ENCODE measurements at regions not wholly inside any gene's neighbourhood (a gene's known extent, or its start where the extent isn't known, plus 50 kb on each side); places are given as distances from the start of the nearest gene placed in this dataset.
"Not testable (repeated sequence)": the region's sequence is repeated elsewhere in the genome, so short reads cannot be mapped to it uniquely, and the experiment has no call there.

- not testable (repeated sequence) for DNase-seq
Measured at GRCh38 chr6:112887424-112887823, 540.3 kb downstream of the RFPL4B start.

- DNase-seq: no peak
Measured at GRCh38 chr6:112899541-112899940, 552.4 kb downstream of the RFPL4B start.

GRCh38 chr6:112903361-112903760 lies 556.2 kb downstream of the RFPL4B start:
- DNase-seq: no peak

- no peak for DNase-seq
Measured at GRCh38 chr6:112906726-112907125, 559.6 kb downstream of the RFPL4B start.

GRCh38 chr6:112909781-112910180 lies 562.7 kb downstream of the RFPL4B start:
- DNase-seq: no peak

- DNase-seq: no peak
Measured at GRCh38 chr6:112910256-112910655, 563.1 kb downstream of the RFPL4B start.

DNA sequence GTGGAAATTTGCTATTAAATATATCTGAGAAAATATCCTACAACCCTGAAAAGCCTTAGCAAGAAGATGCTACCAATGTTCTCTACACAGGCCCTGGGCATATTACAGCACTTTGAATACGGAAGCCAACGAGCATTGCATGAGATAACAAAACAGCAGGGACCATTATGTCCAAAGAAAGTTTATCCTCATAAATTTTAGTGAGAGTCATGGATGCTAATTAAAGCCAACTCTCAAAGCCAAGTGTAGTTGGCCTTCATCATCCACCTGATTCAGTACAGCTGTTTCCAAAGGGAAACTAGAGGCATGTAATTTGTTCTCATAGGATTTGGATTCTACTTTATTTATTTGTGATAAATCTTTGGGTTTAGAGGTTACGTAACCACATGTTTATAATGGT lies 564.8 kb downstream of the RFPL4B start:
- DNase-seq: no peak

DNA sequence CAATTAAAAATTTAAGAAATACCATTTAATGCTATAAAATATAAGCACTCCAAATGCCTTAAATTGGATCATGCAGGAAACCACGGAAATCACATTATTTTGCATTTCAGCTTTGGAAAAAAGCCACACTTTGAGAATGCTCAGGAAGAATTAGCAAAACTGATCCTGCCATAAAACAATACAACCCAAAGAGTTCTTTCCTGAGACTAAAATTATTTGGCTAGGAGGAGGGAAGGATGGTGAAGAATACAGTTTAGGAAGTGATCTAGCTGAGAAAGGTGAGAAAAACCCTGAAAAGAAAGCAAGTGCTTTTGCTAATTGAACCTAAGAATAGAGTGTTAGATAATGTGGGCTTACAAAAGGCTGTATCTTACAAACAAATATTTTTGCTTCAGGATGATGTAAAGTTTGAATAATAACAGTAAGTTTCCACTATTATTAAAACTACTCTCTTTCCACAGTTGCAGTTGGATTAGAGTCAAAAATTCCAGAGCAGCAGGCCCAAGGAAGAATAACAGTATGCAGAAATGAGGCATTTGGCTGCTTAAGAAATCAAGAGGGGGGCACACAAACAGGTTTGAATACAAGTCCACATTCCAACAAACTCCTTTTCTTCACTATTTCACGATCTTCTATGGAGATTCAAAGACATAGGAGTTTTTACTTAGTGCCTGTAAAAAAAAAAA lies 565.4 kb downstream of the RFPL4B start:
- no peak for DNase-seq

DNA sequence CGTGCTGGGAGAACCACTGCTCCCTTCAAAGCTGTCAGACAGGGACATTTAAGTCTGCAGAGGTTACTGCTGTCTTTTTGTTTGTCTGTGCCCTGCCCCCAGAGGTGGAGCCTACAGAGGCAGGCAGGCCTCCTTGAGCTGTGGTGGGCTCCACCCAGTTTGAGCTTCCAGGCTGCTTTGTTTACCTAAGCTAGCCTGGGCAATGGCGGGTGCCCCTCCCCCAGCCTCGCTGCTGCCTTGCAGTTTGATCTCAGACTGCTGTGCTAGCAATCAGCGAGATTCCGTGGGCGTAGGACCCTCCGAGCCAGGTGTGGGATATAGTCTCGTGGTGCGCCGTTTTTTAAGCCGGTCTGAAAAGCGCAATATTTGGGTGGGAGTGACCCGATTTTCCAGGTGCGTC lies 572.6 kb downstream of the RFPL4B start:
- not testable (repeated sequence) for DNase-seq

DNA sequence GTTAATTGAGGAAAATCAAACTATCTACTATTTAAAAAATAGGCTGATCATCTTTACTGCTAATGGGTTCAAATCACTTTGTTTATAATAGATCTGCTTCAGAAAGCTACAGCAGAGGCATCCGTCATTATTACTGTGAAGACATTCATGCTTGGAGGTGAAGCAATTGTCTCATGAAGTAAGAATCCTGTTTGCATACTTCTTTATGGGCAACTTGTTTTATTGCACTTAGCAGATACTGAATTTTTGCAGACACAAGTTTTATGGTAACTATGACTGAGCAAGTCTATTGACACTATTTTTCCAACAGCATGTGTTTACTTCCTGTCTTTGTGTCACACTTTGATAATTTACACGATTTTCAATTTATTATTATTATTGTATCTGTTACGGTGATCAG lies 573.9 kb downstream of the RFPL4B start:
- DNase-seq: no peak

DNA sequence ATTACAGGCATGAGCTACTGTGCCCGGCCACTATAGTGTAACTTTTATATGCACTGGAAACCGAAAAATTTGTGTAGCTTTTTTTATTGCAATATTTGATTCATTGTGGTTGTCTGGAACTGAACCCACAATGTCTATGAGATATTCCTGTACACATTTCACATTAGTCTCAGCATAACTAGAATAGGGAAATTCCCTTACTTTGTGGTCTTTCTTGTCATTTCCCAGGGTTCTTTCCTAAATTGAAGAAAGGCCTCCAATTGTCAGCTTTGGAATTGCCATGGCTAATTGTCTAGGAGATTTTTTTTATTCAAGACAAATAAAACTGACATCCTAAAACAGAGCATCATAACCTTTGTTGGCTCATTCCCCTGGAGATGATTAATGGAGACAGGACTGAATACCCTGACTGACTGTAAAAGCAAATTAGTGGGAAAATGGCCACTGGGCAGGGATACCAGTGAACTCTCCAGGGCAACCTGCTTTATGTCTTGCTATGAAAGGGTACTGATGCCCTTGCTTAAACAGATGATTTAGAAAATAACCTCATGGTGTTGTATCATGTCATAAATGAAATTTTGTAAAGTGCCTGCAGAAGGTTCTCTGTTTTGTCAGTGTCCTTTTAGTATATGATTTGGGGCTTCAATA lies 576.9 kb downstream of the RFPL4B start:
- no peak for DNase-seq

- DNase-seq: no peak
Measured at GRCh38 chr6:112925702-112926101, 578.6 kb downstream of the RFPL4B start.

- no peak for DNase-seq
Measured at GRCh38 chr6:112927641-112928320, 580.7 kb downstream of the RFPL4B start.

- no peak for DNase-seq
Measured at GRCh38 chr6:112929641-112930040, 582.5 kb downstream of the RFPL4B start.

DNA sequence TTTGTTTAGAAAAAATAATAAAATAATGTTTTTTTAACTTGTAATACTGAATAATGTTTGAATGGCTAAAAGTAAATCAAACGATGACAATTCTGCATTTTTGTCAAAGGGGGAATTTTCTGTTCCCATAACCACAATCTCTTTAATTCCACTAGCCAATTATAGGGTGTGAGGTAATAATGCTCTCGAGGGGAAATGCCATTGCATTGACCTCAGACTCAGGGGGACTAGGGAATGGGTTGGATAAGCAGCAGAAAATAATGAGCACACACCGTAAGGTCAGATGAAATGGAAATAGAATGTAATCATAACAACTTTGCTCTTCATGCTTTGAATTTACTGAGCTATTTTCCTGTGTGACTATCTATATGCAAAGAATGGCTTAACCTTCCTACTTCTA lies 584.7 kb downstream of the RFPL4B start:
- no peak for DNase-seq

DNA sequence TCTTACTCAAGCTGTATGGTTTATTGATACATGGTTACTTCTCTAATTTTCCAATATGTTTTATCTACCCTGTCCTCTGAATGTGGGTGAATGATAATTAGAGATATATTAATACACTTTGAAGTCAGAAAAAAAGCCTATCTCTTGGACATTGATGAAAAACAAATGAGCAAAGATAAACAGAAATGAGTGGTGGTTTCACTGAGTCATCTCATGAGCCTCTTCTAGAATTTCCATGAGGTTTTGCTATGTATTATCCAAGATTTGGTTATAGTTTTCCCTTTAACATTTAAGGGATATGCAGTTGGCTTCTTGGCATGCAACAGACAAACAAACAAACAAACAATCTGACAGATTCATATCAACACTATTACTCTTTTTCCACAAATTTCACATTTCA lies 586.8 kb downstream of the RFPL4B start:
- DNase-seq: no peak

- DNase-seq: no peak
Measured at GRCh38 chr6:112934433-112935327, 587.5 kb downstream of the RFPL4B start.

GRCh38 chr6:112935402-112936078 lies 588.4 kb downstream of the RFPL4B start:
- no peak for DNase-seq

DNA sequence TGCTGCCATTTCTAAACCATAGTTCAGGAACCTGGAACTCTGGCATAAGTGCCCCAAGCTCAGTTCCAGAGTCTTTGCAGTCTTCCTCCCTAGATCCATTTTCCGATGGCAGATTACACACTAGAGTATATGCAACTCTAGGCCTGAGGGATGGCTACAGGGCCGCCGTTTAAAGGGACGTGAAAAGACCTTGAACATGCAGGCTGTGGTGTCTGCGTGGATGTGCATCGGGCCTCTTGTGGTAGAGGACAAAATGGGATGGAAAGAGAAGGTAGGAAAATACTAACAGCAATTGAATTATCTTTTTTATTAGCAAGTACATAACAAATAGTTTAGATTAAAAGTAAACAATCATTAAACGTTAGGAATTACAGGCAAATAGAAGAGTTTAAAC lies 588.9 kb downstream of the RFPL4B start:
- DNase-seq: no peak

DNA sequence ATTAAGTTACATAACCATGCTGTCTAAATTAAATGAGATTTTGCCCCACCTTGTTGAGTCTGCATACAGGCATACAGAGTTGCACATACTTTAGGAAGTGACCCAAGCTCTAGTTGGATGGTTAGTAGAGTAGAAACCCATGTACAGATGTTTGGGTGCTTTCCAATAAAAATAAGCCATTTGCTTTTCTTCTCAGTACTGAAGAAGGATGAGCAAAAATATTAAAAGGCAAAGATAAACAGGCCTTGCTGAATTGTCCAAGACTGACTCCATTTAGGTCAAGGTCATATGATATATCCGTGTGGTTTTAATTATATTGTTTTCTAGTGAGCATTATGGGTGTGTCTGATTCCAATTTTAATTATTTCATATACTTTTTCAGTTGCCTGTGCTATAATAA lies 589.4 kb downstream of the RFPL4B start:
- no peak for DNase-seq

- not testable (repeated sequence) for DNase-seq
Measured at GRCh38 chr6:112937690-112938089, 590.6 kb downstream of the RFPL4B start.

DNA sequence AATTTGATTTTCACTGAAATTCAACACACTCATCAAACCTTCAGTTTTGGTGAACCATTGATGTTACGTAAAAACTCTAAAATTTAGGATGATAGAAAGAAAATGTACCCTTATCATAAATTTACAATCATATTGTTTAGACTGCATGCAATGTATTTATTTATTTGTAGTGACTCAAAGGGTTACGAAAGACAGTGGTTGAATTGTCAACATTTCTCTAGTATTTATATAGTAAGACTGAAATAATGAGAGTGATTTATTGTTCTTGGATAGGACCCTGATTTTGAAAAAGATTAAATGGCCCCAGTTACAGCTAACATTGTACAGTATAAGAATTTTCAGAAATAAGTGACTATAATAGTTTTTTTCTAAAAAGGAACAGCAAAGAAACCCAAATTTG lies 591.5 kb downstream of the RFPL4B start:
- no peak for DNase-seq

- DNase-seq: no peak
Measured at GRCh38 chr6:112939563-112939962, 592.4 kb downstream of the RFPL4B start.
